ENCODE measurements at regions not wholly inside any gene's neighbourhood (a gene's known extent, or its start where the extent isn't known, plus 50 kb on each side); places are given as distances from the start of the nearest gene placed in this dataset.
A peak's percentile ranks its signal among the peaks of the same experiment; 100 is the strongest.

GRCh38 chr7:155229548-155230168 lies 68.0 kb upstream of the INSIG1 start:
- no peak for DNase-seq
- Histone ChIP-seq H3K9me3 (ENCODE audit: insufficient read depth, low read depth) (no peaks in the 10 kb centered on the region), H3K4me1 (replicated peaks; ENCODE audit: insufficient read depth) (peaks cover 16% of the 10 kb centered on the region), H3K27ac (peak overlapping the region; percentile 50), H2AFZ (no peak overlapping the region), H3F3A (ENCODE audit: insufficient read depth, low read depth) (peaks cover 15% of the 10 kb centered on the region), H4K20me1 (ENCODE audit: insufficient read depth) (no peaks in the 10 kb centered on the region), H3K9me2 (ENCODE audit: insufficient read depth) (no peaks in the 10 kb centered on the region), H3K4me2 (peak overlapping the region; percentile 56), H3K79me2 (ENCODE audit: low read depth) (no peaks in the 10 kb centered on the region), H3K4me3 (0 out of 2 replicates have a peak overlapping the region, but pooled peaks have one; percentile 2), H3K27me3 (ENCODE audit: insufficient read depth, low read depth) (peaks cover 4% of the 10 kb centered on the region; the same call in 1 of the 2 replicates), H3K36me3 (ENCODE audit: low read depth) (no peaks in the 10 kb centered on the region)
- BruUV-seq (replicated peaks): TSS peak; percentile 92
- POLR2A ChIA-PET (ENCODE audit: unreplicated experiment): interaction anchor here (0.7 to 1.5 kb wide), 7 partner anchors 10 to 229 kb away, joined by 3 to 23 read pairs (median 4); partner anchors contain the start of gene PAXIP1
- intact Hi-C loops (cut with micrococcal nuclease; ENCODE audit: unreplicated experiment): loop anchor here (1.0 kb wide), 6 partner anchors 15 to 78 kb away; partner anchors contain the start of gene INSIG1
- CTCF ChIA-PET: no interaction called here
- TF ChIP-seq EZH2 (IDR thresholded peaks at IDR 0.05; ENCODE audit: low read depth) (no peak), CTCF (conservative IDR thresholded peaks at IDR 0.05) (no peak)

- no peaks in the 10 kb centered on the region for H3K79me2 ChIP-seq (ENCODE audit: low read depth)
- H3K4me2 ChIP-seq: peak overlapping the region; percentile 56
- H3K27me3 ChIP-seq (ENCODE audit: insufficient read depth, low read depth): peaks cover 4% of the 10 kb centered on the region; the same call in 1 of the 2 replicates
- H3K4me3 ChIP-seq: 0 out of 2 replicates have a peak overlapping the region, but pooled peaks have one; percentile 2
- peaks cover 16% of the 10 kb centered on the region for H3K4me1 ChIP-seq (replicated peaks; ENCODE audit: insufficient read depth)
- no peaks in the 10 kb centered on the region for H3K9me3 ChIP-seq (ENCODE audit: insufficient read depth, low read depth)
- no peaks in the 10 kb centered on the region for H4K20me1 ChIP-seq (ENCODE audit: insufficient read depth)
- no peaks in the 10 kb centered on the region for H3K36me3 ChIP-seq (ENCODE audit: low read depth)
- DNase-seq: peak; percentile 96 to 100
- TF ChIP-seq EZH2 (IDR thresholded peaks at IDR 0.05; ENCODE audit: low read depth): no peak
- TF ChIP-seq CTCF (conservative IDR thresholded peaks at IDR 0.05): no peak
- H3K9me2 ChIP-seq (ENCODE audit: insufficient read depth): no peaks in the 10 kb centered on the region
- POLR2A ChIA-PET (ENCODE audit: unreplicated experiment): interaction anchor here (0.6 to 1.5 kb wide), 8 partner anchors 9 to 563 kb away, joined by 3 to 23 read pairs (median 4); partner anchors contain the start of gene PAXIP1
- CTCF ChIA-PET: no interaction called here
- peak overlapping the region; percentile 71 for H3K27ac ChIP-seq
- no TSS peak for BruUV-seq (replicated peaks)
- peaks cover 15% of the 10 kb centered on the region for H3F3A ChIP-seq (ENCODE audit: insufficient read depth, low read depth)
- intact Hi-C loops (cut with micrococcal nuclease; ENCODE audit: unreplicated experiment): loop anchor here (1.0 kb wide), 6 partner anchors 16 to 77 kb away; partner anchors contain the start of gene INSIG1
- H2AFZ ChIP-seq: no peak overlapping the region
Observed at GRCh38 chr7:155230169-155230593, 67.5 kb upstream of the INSIG1 start.

GRCh38 chr7:155231241-155231800 lies 66.4 kb upstream of the INSIG1 start:
- Histone ChIP-seq H3K27ac (no peak overlapping the region), H4K20me1 (ENCODE audit: insufficient read depth) (no peaks in the 10 kb centered on the region), H3K27me3 (ENCODE audit: insufficient read depth, low read depth) (peaks cover 4% of the 10 kb centered on the region; the same call in 1 of the 2 replicates), H3K4me1 (replicated peaks; ENCODE audit: insufficient read depth) (peaks cover 16% of the 10 kb centered on the region), H3K4me3 (no peak overlapping the region), H3K4me2 (no peak overlapping the region), H3K36me3 (ENCODE audit: low read depth) (no peaks in the 10 kb centered on the region), H3F3A (ENCODE audit: insufficient read depth, low read depth) (peaks cover 15% of the 10 kb centered on the region), H2AFZ (no peak overlapping the region), H3K9me3 (ENCODE audit: insufficient read depth, low read depth) (no peaks in the 10 kb centered on the region), H3K79me2 (ENCODE audit: low read depth) (no peaks in the 10 kb centered on the region), H3K9me2 (ENCODE audit: insufficient read depth) (no peaks in the 10 kb centered on the region)
- BruUV-seq (replicated peaks): no TSS peak
- intact Hi-C loops (cut with micrococcal nuclease; ENCODE audit: unreplicated experiment): no loop called here
- DNase-seq: no peak
- ChIA-PET CTCF (no interaction called here), POLR2A (ENCODE audit: unreplicated experiment) (no interaction called here)
- no peak for TF ChIP-seq CTCF (conservative IDR thresholded peaks at IDR 0.05)
